ENCODE measurements at regions not wholly inside any gene's neighbourhood (a gene's known extent, or its start where the extent isn't known, plus 50 kb on each side); places are given as distances from the start of the nearest gene placed in this dataset.

- TF ChIP-seq POLR2A (IDR thresholded peaks at IDR 0.05; ENCODE audit: low read length) (no peak), GATA1 (IDR thresholded peaks at IDR 0.05; ENCODE audit: low read depth, low read length) (no peak)
Observed at GRCh38 chr5:68494771-68495170, 279.2 kb downstream of the PIK3R1 start.
